22Rv1 (cell line): ENCODE measurements at regions not wholly inside any gene's neighbourhood (a gene's known extent, or its start where the extent isn't known, plus 50 kb on each side); places are given as distances from the start of the nearest gene placed in this dataset.

ENCODE experiments used
- H3K27ac ChIP-seq: fragments of 450-650 bp; 2 replicates; pipeline ENCODE4 v1.5.1; 2017
- CTCF ChIP-seq: fragments of 450-650 bp; IDR thresholded peaks from 2 replicates; pipeline ENCODE4 v1.5.1; 2017; ENCODE audit warnings: mild to moderate bottlenecking
- ZFX ChIP-seq: fragments of 450-650 bp; IDR thresholded peaks from 2 replicates; pipeline ENCODE4 v1.6.1; 2017; ENCODE audit warnings: antibody characterized with exemption, borderline replicate concordance

DNA sequence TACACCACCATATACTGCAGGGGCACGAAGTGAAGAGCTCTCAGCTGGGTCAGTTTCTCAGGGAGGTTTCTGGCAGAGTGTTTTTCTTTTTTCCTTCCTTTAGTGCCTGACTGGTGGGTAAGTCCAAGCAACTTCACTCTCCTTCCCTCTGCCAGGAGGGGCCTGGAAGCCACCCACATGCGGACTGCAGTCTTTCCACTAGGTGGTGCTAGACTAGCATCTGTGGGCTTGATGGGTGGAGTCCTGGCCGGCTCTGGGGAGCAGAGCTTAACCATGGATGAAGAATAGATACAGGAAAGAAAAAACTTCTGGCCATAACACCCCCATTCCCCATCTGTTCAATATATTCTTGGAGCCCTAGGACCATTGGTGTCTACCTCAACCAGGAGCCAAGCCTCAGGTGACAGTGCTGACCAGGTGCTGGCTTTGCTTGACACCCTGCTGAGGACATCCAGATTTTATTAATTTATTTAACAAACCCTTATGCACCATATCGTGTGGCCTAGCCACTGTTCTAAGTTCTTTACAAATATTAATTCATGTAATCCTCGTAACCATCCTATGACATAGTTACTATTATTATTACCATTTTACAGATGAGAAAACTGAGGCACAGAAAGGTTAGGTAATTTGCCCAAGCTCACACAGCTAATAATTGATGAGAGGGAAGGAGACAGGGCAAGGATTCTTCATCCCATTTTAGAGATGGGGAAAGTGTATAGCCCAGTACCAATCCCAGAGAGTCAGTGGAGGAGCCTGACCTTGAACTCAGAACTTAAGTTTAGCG, 126.7 kb upstream of the CSF3R start:
- no peak overlapping the region for H3K27ac ChIP-seq
- TF ChIP-seq ZFX (no peak), CTCF (peak; percentile 86)

- no peak for TF ChIP-seq ZFX
- TF ChIP-seq CTCF, result no peak
- no peak overlapping the region for H3K27ac ChIP-seq
Observed at GRCh38 chr1:36608272-36608671, 125.6 kb upstream of the CSF3R start.

DNA sequence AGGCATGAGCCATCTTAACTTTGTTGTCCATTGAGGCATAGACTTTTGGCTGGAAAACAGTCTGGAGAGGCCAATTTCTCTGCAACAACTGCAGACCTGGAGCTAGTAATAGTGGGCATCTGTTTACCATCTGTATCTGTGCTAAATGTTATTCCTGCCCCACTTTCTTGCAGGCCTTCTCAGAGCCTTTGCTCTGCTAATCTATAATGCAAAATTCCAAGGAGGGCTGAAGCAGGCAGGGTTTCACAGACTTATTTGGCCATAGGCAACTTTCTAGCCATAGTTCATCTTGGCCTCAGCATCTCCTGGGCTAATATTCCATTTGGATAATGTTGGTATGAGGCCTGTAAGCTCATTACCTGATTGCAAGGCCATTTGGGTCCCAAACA, 124.5 kb upstream of the CSF3R start:
- TF ChIP-seq ZFX (no peak), CTCF (no peak)
- no peak overlapping the region for H3K27ac ChIP-seq

GRCh38 chr1:36606641-36607262, 124.0 kb upstream of the CSF3R start:
- no peak overlapping the region for H3K27ac ChIP-seq
- TF ChIP-seq ZFX, result no peak
- TF ChIP-seq CTCF, result no peak

GRCh38 chr1:36605942-36606640, 123.4 kb upstream of the CSF3R start:
- TF ChIP-seq CTCF, result no peak
- TF ChIP-seq ZFX, result no peak
- H3K27ac ChIP-seq, result no peak overlapping the region

DNA sequence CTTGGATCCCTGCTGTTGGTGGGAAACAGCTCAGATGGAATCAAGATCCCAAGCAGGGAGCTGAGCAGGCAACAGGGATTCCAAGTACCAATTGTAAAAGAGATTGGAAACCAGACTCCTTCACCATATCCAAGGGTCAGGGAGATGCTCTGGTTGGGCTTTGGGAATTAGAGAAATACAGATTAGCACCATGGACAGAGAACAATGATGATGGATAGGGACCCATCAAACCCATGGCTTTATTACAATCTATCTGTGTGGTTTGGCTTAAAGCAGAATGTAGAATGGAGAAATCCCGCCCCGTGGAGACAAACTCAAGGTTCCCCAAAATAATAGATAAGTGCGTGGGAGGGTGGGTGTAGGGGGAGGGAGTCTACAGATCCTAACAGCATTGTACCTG, 120.7 kb upstream of the CSF3R start:
- no peak for TF ChIP-seq ZFX
- TF ChIP-seq CTCF, result no peak
- H3K27ac ChIP-seq, result no peak overlapping the region

DNA sequence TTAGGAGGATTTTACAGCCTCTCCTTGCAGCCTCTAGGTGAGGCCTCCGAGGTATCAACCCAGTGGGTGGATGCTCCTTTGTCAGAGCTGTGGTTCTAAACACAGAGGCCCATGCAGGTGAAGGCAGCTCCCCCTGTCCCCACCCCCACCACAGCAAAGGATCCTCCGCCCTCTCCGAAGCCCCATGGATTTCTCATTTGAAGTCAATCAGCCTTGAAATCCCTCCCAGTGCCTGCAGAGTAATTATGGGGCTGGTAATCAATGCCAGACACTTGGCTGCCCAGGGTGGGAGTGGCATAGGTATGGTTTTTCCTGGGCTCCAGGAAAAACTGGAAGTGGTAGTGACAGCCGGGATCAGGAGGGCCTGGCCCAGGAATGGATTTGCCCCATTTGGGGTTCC, 119.5 kb upstream of the CSF3R start:
- H3K27ac ChIP-seq, result no peak overlapping the region
- TF ChIP-seq CTCF (no peak), ZFX (no peak)
